GM12878 (cell line): ENCODE measurements at regions not wholly inside any gene's neighbourhood (a gene's known extent, or its start where the extent isn't known, plus 50 kb on each side); places are given as distances from the start of the nearest gene placed in this dataset.

Source experiments
- ATAC-seq: fragments of 200-7000 bp; cut with Tn5 transposase; 3 replicates; pipeline ENCODE4 v1.9.1; 2020; ENCODE audit warnings: mild to moderate bottlenecking, moderate library complexity
- BruUV-seq: library from RNA; stranded (reverse); fragments of 400-500 nt; replicated peaks from 2 replicates; lab custom pipeline; 2021; lab: Mats Ljungman, UMichigan
- CTCF ChIA-PET: fragments of 300-600 bp; sonication (Branson Sonifier 250); formaldehyde crosslinking; extraction: SDS; loops from one replicate; lab custom pipeline; 2021; ENCODE audit warnings: inconsistent platforms; lab: Yijun Ruan, JAX
- POLR2A ChIA-PET: fragments of 350-600 bp; formaldehyde crosslinking; extraction: SDS; loops from one replicate; lab custom pipeline; 2021; ENCODE audit warnings: inconsistent platforms; lab: Charles Lee
- RAD21 ChIA-PET: fragments of 300-600 bp; sonication (Branson Sonifier 250); formaldehyde crosslinking; loops from one replicate; lab custom pipeline; 2023; ENCODE audit warnings: antibody characterized with exemption; ENCODE audit not compliant: unreplicated experiment; lab: Charles Lee
- SMC1A ChIA-PET: fragments of 300-600 bp; sonication (Branson Sonifier 250); formaldehyde crosslinking; loops from one replicate; lab custom pipeline; 2023; ENCODE audit not compliant: unreplicated experiment, uncharacterized antibody; lab: Charles Lee
- DNase-seq: peaks from one replicate; pipeline ENCODE4 v3.0.0-alpha.2; 2011; ENCODE audit warnings: low read depth, low spot score
- FAIRE-seq: peaks from 3 replicates; lab custom pipeline; 2011; peaks lifted over from hg19 to GRCh38; lab: Jason Lieb, UNC
- H2AFZ ChIP-seq: 2 replicates; pipeline ENCODE4 v1.6.0; 2011; ENCODE audit warnings: low read depth, low read length, control low read depth; ENCODE audit not compliant: control insufficient read depth
- H3K27ac ChIP-seq: 2 replicates; pipeline ENCODE4 v1.5.1; 2011; ENCODE audit warnings: control low read depth; ENCODE audit not compliant: control insufficient read depth, insufficient read depth
- H3K27me3 ChIP-seq, 2 experiments: replicated peaks in 1 of 2; 2 replicates each; pipeline versions ENCODE4 v1.6.0 to v1.6.1; 2011; ENCODE audit warnings: low read length in 1 of 2; ENCODE audit not compliant: control insufficient read depth in 2 of 2, insufficient read depth in 2 of 2
- H3K36me3 ChIP-seq, 2 experiments: 2 replicates each; pipeline ENCODE4 v1.5.1; 2011; ENCODE audit warnings: low read length in 1 of 2; ENCODE audit not compliant: control insufficient read depth in 2 of 2, insufficient read depth in 2 of 2
- H3K4me1 ChIP-seq: 2 replicates; pipeline ENCODE4 v1.6.1; 2011; ENCODE audit warnings: mild to moderate bottlenecking, low read length, moderate library complexity, mixed read lengths; ENCODE audit not compliant: control insufficient read depth, insufficient read depth
- H3K4me2 ChIP-seq: 2 replicates; pipeline ENCODE4 v1.6.0; 2011; ENCODE audit warnings: control low read depth; ENCODE audit not compliant: control insufficient read depth, insufficient read depth
- H3K4me3 ChIP-seq: fragments of 200-600 bp; sonication (generic); 2 replicates; pipeline ENCODE4 v1.5.1; 2016
- H3K79me2 ChIP-seq: 2 replicates; pipeline ENCODE4 v1.6.0; 2011; ENCODE audit warnings: low read length; ENCODE audit not compliant: control insufficient read depth, insufficient read depth
- H3K9ac ChIP-seq: 2 replicates; pipeline ENCODE4 v1.8.0; 2011; ENCODE audit warnings: low read length, control low read depth, mixed read lengths; ENCODE audit not compliant: control insufficient read depth, insufficient read depth
- H3K9me3 ChIP-seq: replicated peaks from 3 replicates; pipeline ENCODE4 v1.5.1; 2011; ENCODE audit warnings: mild to moderate bottlenecking, low read length; ENCODE audit not compliant: control insufficient read depth, insufficient read depth
- H4K20me1 ChIP-seq: 2 replicates; pipeline ENCODE4 v1.6.0; 2011; ENCODE audit not compliant: control insufficient read depth, insufficient read depth
- CREB1 ChIP-seq: IDR thresholded peaks from 2 replicates; pipeline ENCODE4 v1.6.1; 2012; ENCODE audit warnings: low read depth, mild to moderate bottlenecking, inconsistent platforms
- CREM ChIP-seq: IDR thresholded peaks from 2 replicates; pipeline ENCODE4 v1.6.1; 2014; ENCODE audit warnings: antibody characterized with exemption, low read depth
- IKZF1 ChIP-seq: fragments of 450-650 bp; conservative IDR thresholded peaks from 2 replicates; pipeline ENCODE4 v1.6.1; 2017; ENCODE audit warnings: antibody characterized with exemption, mild to moderate bottlenecking
- JUNB ChIP-seq: IDR thresholded peaks from 2 replicates; pipeline ENCODE4 v1.6.1; 2016; ENCODE audit warnings: antibody characterized with exemption, mild to moderate bottlenecking
- MEF2A ChIP-seq: IDR thresholded peaks from 2 replicates; pipeline ENCODE4 v1.6.1; 2011; ENCODE audit warnings: low read depth, mild to moderate bottlenecking, low read length, moderate library complexity; ENCODE audit not compliant: insufficient read depth
- SIX5 ChIP-seq: IDR thresholded peaks from 2 replicates; pipeline ENCODE4 v1.6.1; 2011; ENCODE audit warnings: mild to moderate bottlenecking, low read depth, low read length, moderate library complexity; ENCODE audit not compliant: severe bottlenecking
- SPI1 ChIP-seq: IDR thresholded peaks from 2 replicates; pipeline ENCODE4 v1.6.1; 2011; ENCODE audit warnings: low read depth, mild to moderate bottlenecking, low read length, moderate library complexity, borderline replicate concordance; ENCODE audit not compliant: insufficient read depth
- TCF3 ChIP-seq: IDR thresholded peaks from 2 replicates; pipeline ENCODE4 v1.6.1; 2012; ENCODE audit warnings: low read depth, mild to moderate bottlenecking, low read length, borderline replicate concordance; ENCODE audit not compliant: insufficient read depth
- WRNIP1 ChIP-seq: IDR thresholded peaks from 2 replicates; pipeline ENCODE4 v1.6.1; 2011; ENCODE audit warnings: low read depth, low read length, improper control_type of control experiment, borderline replicate concordance
- WGBS: methylation state at CpG from one replicate; pipeline ENCODE4 v1.1.6; 2016; ENCODE audit warnings: low lambda C conversion rate; ENCODE audit not compliant: insufficient replicate concordance, insufficient coverage; ENCODE audit errors: missing lambda C conversion rate; 5-methylcytosine and 5-hydroxymethylcytosine counted together
- in situ Hi-C: fragments of 300-500 bp; cut with MboI; formaldehyde crosslinking; loops from 9 replicates; pipeline ENCODE4 v1.14.3; 2018; ENCODE audit warnings: mixed read lengths
- intact Hi-C: fragments of 100-400 bp; cut with micrococcal nuclease; formaldehyde crosslinking; loops from one replicate; pipeline ENCODE4 v1.14.2; 2022; ENCODE audit not compliant: unreplicated experiment
- TF ChIP-seq, protein P1 (sequence below): fragments of 450-650 bp; IDR thresholded peaks from 2 replicates; pipeline ENCODE4 v1.6.1; 2017; ENCODE audit warnings: mild to moderate bottlenecking, moderate library complexity

DNA sequence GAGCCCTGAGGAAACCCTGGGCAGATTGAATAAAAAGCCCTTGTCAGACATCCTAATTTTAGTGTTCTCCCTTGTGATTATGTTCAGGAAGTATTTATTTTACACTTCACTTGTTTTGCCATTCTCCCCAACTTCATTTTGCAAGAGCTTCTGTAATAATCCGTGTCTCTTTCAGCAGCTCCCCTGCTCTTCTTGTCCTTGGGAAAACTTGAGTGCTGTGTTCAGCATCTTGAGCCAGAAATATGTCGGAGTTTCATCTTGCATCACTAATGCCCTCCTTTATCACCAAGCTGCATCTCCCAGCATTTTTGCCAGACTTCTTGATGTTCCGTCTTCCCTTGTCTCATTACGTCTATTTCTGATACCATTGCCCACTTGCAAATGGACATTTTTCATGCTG lies 486.5 kb upstream of the EEF2KMT start:
- TF ChIP-seq TCF3: no peak
- TF ChIP-seq WRNIP1: no peak
- TF ChIP-seq IKZF1: no peak
- no peak for TF ChIP-seq SIX5
- TF ChIP-seq CREB1: no peak
- no peak for TF ChIP-seq JUNB
- no peak for TF ChIP-seq SPI1
- WGBS: 48% methylated on average over 4 of the region's 4 CpGs
- ChIA-PET CTCF (no interaction called here), SMC1A (no interaction called here), RAD21 (no interaction called here), POLR2A (no interaction called here)
- Histone ChIP-seq H3K27me3 (no peaks in the 10 kb centered on the region), H3K4me2 (no peak overlapping the region), H3K9ac (no peak overlapping the region), H4K20me1 (no peaks in the 10 kb centered on the region), H3K4me1 (no peaks in the 10 kb centered on the region), H3K36me3 (no peaks in the 10 kb centered on the region; a peak in 1 of 4 replicates), H3K9me3 (no peaks in the 10 kb centered on the region; the same call in 2 of the 3 replicates), H2AFZ (no peak overlapping the region), H3K79me2 (no peaks in the 10 kb centered on the region), H3K4me3 (no peak overlapping the region), H3K27ac (no peak overlapping the region)
- intact Hi-C loops: no loop called here
- FAIRE-seq (no peak), ATAC-seq (no peak), DNase-seq (no peak)
- BruUV-seq: no TSS peak
- in situ Hi-C loops: no loop called here

DNA sequence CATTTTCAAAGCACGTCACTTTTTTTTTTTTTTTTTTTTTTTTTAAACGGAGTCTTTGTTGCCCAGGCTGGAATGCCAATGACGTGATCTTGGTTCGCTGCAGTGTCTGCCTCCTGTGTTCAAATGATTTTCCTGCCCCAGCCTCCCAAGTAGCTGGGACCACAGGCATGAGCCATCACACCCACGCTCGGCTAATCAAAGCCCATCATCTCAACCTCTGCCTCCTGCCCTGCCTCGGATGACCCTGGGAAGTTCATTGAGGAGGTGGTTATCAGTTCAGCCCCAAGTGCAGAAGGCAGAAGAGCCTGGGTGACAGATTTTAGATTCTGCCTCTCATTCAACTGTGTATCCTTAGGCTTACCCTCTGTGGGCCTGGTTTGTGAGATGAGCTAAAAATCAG lies 484.9 kb upstream of the EEF2KMT start:
- ATAC-seq: no peak
- Histone ChIP-seq H3K36me3 (no peaks in the 10 kb centered on the region; a peak in 1 of 4 replicates), H3K4me3 (no peak overlapping the region), H2AFZ (no peak overlapping the region), H3K79me2 (no peaks in the 10 kb centered on the region), H3K4me2 (no peak overlapping the region), H4K20me1 (no peaks in the 10 kb centered on the region), H3K4me1 (no peaks in the 10 kb centered on the region), H3K9ac (no peak overlapping the region), H3K27ac (no peak overlapping the region), H3K27me3 (no peaks in the 10 kb centered on the region), H3K9me3 (no peaks in the 10 kb centered on the region; the same call in 2 of the 3 replicates)
- no TSS peak for BruUV-seq
- SMC1A ChIA-PET: interaction anchor here (0.7 kb wide), 1 partner anchor 21 kb away, joined by 3 read pairs; no protein-coding TSS in a partner anchor
- intact Hi-C loops: no loop called here
- no peak for DNase-seq
- 6% methylated on average over 6 of the region's 7 CpGs for WGBS
- TF ChIP-seq CREM: no peak
- no peak for TF ChIP-seq MEF2A
- TF ChIP-seq, protein P1, sequence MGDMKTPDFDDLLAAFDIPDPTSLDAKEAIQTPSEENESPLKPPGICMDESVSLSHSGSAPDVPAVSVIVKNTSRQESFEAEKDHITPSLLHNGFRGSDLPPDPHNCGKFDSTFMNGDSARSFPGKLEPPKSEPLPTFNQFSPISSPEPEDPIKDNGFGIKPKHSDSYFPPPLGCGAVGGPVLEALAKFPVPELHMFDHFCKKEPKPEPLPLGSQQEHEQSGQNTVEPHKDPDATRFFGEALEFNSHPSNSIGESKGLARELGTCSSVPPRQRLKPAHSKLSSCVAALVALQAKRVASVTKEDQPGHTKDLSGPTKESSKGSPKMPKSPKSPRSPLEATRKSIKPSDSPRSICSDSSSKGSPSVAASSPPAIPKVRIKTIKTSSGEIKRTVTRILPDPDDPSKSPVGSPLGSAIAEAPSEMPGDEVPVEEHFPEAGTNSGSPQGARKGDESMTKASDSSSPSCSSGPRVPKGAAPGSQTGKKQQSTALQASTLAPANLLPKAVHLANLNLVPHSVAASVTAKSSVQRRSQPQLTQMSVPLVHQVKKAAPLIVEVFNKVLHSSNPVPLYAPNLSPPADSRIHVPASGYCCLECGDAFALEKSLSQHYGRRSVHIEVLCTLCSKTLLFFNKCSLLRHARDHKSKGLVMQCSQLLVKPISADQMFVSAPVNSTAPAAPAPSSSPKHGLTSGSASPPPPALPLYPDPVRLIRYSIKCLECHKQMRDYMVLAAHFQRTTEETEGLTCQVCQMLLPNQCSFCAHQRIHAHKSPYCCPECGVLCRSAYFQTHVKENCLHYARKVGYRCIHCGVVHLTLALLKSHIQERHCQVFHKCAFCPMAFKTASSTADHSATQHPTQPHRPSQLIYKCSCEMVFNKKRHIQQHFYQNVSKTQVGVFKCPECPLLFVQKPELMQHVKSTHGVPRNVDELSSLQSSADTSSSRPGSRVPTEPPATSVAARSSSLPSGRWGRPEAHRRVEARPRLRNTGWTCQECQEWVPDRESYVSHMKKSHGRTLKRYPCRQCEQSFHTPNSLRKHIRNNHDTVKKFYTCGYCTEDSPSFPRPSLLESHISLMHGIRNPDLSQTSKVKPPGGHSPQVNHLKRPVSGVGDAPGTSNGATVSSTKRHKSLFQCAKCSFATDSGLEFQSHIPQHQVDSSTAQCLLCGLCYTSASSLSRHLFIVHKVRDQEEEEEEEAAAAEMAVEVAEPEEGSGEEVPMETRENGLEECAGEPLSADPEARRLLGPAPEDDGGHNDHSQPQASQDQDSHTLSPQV: no peak
- CTCF ChIA-PET: interaction anchor here (1.3 kb wide), 1 partner anchor 33 kb away, joined by 4 read pairs; no protein-coding TSS in a partner anchor
- in situ Hi-C loops: no loop called here
- no peak for FAIRE-seq
- RAD21 ChIA-PET: no interaction called here
- POLR2A ChIA-PET: no interaction called here
